ENCODE measurements at regions not wholly inside any gene's neighbourhood (a gene's known extent, or its start where the extent isn't known, plus 50 kb on each side); places are given as distances from the start of the nearest gene placed in this dataset.

DNA sequence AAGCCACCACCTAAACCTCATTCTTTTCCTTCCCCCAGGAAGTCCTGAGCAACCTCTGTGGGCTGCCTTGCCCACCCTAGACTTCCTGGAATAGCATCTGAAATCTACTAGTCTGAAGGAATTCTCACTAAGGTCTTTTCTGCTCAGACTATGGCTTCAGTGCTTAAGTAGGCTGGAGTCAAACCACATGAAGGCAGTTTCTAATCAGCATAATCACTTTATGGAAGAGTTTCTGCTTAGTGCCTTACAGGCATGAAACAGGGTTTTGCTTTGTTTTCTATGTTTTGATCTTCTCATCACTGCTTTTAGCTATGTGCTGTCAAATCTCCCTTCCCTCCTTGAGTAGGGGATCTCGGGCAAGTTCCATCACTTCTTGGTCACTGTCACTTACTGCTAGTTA is 117.7 kb downstream of the WT1 start:
- TF ChIP-seq, protein P1, sequence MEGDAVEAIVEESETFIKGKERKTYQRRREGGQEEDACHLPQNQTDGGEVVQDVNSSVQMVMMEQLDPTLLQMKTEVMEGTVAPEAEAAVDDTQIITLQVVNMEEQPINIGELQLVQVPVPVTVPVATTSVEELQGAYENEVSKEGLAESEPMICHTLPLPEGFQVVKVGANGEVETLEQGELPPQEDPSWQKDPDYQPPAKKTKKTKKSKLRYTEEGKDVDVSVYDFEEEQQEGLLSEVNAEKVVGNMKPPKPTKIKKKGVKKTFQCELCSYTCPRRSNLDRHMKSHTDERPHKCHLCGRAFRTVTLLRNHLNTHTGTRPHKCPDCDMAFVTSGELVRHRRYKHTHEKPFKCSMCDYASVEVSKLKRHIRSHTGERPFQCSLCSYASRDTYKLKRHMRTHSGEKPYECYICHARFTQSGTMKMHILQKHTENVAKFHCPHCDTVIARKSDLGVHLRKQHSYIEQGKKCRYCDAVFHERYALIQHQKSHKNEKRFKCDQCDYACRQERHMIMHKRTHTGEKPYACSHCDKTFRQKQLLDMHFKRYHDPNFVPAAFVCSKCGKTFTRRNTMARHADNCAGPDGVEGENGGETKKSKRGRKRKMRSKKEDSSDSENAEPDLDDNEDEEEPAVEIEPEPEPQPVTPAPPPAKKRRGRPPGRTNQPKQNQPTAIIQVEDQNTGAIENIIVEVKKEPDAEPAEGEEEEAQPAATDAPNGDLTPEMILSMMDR (IDR thresholded peaks at IDR 0.05) = no peak
- TF ChIP-seq POLR2A (IDR thresholded peaks at IDR 0.05) = no peak

Measured in testis (tissue), 2 donors.